Right atrium auricular region (tissue), 2 donors: ENCODE measurements at regions not wholly inside any gene's neighbourhood (a gene's known extent, or its start where the extent isn't known, plus 50 kb on each side); places are given as distances from the start of the nearest gene placed in this dataset.

Experiments
- DNase-seq: peaks from one replicate; pipeline ENCODE4 v3.0.0-alpha.2; 2019; ENCODE audit warnings: low spot score
- H3K27ac ChIP-seq, 2 donors: fragments of 200-600 bp; sonication (generic); 1 replicate in 1 of 2; 2 replicates in 1 of 2; pipeline ENCODE4 v1.5.1; 2016 to 2019
- H3K27me3 ChIP-seq, 2 donors: fragments of 200-600 bp; sonication (generic); one replicate each; pipeline versions ENCODE4 v1.5.1 to v1.6.0; 2017 to 2019
- H3K36me3 ChIP-seq: fragments of 200-600 bp; sonication (generic); one replicate; pipeline ENCODE4 v1.5.1; 2016
- H3K4me1 ChIP-seq, 2 donors: fragments of 200-600 bp; sonication (generic); one replicate each; pipeline versions ENCODE4 v1.5.1 to v1.6.0; 2017 to 2019
- H3K4me3 ChIP-seq, 2 donors: fragments of 200-600 bp; sonication (generic); 1 replicate in 1 of 2; 2 replicates in 1 of 2; pipeline ENCODE4 v1.5.1; 2017 to 2019; ENCODE audit warnings: mild to moderate bottlenecking in 1 of 2, moderate library complexity in 1 of 2
- H3K9me3 ChIP-seq, 2 donors: fragments of 200-600 bp; sonication (generic); one replicate each; pipeline ENCODE4 v1.5.1; 2019
- TF ChIP-seq, protein P1 (sequence below), 2 donors: fragments of 200-600 bp; sonication (generic); IDR thresholded peaks; one replicate each; pipeline ENCODE4 v1.5.1; 2019; ENCODE audit warnings: antibody characterized with exemption in 2 of 2

DNA sequence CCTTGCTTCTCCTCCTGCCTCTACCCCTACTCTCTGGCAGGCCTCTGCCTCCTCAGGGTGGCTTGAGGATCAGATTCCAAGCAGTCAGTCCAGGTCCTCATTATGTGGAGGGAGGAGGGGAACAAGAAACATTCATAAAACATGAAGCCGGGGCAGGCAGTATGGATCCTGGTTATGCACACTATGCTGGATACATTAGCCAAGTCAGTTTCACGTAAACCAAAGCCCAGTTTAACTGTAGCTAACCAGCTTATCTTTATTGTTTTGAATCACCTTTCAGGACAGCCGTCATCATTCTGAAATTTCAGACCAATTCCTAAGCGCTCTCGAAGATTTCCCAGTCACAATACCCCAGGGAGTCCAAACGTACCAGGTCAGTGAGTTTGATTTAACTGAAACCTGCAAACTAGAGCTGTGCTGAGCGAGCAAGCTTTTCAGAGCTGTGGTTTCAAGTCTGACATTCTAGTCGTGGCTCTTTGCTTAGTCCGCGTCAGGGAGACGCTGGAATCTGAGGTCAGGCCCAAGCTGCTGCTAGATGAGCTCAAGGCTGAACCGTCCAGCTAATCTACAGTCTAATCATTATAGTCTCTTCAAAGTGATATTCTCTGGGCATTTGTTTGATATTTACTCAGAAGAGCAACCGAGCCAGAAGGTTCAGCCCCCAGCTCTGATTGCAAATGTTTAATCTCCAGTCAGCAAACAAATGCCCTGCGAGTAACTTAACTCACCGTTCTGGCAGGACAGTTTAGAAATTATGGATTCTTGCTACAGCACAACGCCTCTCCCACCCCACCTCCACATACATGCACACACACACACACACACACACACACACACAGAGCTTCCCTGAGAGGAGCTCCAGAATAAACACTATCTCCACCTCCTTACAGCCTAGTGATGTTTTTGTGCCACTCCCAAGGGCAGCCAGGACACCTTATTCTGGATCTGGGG is 63.8 kb upstream of the BZW1 start:
- Histone ChIP-seq H3K4me1 (peaks cover 0 to 2% of the 10 kb centered on the region in 2 donors), H3K36me3 (no peaks in the 10 kb centered on the region), H3K9me3 (no peaks in the 10 kb centered on the region), H3K27me3 (no peaks in the 10 kb centered on the region), H3K4me3 (no peak overlapping the region), H3K27ac (no peak overlapping the region)
- TF ChIP-seq, protein P1, sequence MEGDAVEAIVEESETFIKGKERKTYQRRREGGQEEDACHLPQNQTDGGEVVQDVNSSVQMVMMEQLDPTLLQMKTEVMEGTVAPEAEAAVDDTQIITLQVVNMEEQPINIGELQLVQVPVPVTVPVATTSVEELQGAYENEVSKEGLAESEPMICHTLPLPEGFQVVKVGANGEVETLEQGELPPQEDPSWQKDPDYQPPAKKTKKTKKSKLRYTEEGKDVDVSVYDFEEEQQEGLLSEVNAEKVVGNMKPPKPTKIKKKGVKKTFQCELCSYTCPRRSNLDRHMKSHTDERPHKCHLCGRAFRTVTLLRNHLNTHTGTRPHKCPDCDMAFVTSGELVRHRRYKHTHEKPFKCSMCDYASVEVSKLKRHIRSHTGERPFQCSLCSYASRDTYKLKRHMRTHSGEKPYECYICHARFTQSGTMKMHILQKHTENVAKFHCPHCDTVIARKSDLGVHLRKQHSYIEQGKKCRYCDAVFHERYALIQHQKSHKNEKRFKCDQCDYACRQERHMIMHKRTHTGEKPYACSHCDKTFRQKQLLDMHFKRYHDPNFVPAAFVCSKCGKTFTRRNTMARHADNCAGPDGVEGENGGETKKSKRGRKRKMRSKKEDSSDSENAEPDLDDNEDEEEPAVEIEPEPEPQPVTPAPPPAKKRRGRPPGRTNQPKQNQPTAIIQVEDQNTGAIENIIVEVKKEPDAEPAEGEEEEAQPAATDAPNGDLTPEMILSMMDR (IDR thresholded peaks at IDR 0.05): no peak
- DNase-seq: no peak

DNA sequence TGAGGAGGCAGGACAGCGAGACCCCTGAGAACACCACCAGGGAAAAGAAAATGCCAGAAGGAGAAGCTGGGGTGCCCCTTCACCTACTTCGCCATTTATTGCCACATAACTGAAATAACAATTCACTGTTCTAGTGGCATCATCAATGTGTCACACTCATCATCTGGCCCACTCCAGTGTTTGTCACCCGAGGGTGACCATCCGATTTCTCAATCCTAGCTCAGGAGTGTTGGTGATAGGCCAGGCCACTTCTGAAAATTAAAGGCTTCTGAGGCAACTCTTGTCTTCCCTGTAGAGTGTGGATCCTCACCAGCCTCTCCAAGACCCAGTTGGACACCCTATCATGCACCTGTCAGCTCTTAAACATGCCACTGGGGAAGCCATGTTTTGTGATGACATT is 62.9 kb upstream of the BZW1 start:
- Histone ChIP-seq H3K36me3 (no peaks in the 10 kb centered on the region), H3K27me3 (no peaks in the 10 kb centered on the region), H3K27ac (no peak overlapping the region), H3K4me1 (no peaks in the 10 kb centered on the region), H3K9me3 (no peaks in the 10 kb centered on the region), H3K4me3 (no peak overlapping the region)
- TF ChIP-seq, protein P1 (IDR thresholded peaks at IDR 0.05): no peak
- DNase-seq: no peak

DNA sequence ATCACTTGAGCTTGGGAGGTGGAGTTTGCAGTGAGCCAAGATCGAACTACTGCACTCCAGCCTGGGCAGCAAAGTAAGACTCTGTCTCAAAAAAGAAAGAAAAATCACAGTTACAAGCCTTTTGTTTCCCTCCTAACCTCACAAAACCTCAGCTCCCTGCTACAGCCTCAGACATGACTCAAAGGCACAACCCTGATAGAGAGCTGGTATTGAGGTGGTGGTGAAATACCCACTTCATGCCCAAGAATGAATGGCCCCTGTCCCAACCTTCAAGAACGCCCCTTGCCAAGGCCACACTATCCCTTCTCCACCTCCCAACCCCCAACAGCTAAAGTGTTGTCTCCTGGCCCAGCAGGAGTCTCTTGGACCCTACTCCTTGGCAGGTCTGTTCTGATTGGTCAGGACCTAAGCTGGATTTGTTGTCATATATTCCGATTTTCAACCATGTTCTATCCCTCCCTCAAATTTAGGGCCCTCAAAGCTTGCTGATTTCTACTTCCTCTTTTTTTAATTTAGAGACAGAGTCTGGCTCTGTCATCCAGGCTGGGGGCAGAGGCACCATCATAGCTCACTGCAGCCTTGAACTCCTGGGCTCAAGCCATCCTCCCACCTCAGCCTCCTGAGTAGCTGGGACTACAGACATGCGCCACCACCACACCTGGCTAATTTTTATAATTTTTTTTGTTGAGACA is 61.9 kb upstream of the BZW1 start:
- no peaks in the 10 kb centered on the region for H3K9me3 ChIP-seq
- no peaks in the 10 kb centered on the region for H3K27me3 ChIP-seq
- H3K4me3 ChIP-seq: no peak overlapping the region
- no peak overlapping the region for H3K27ac ChIP-seq
- H3K4me1 ChIP-seq: no peaks in the 10 kb centered on the region
- DNase-seq: no peak
- TF ChIP-seq, protein P1 (IDR thresholded peaks at IDR 0.05): no peak
- H3K36me3 ChIP-seq: no peaks in the 10 kb centered on the region

DNA sequence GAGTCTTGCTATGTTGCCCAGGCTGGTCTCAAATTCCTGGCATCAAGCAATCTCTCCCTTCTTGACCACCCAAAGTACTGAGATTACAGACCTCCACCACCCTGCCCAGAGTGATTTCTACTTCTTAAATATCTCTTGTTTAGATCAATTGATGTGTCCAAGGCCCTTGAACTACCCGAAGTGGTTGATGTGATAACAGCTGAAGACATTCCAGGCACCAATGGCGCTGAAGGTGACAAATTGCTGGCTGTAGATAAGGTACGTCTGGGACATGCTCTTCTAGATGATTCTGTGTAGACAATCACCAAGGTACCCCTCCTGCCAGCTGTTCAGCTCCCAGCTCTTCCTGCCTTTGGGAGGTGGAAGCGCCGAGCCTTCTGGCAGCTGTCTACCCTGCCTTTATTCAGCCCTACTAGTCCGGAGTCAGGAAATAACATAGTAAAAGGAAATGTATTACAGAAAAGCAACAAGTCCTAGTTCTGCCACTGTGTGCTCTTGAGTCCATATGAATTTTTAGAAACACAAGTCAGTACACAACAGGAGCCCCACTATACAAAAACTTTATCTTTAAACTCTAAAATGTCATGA is 61.3 kb upstream of the BZW1 start:
- Histone ChIP-seq H3K4me1 (no peaks in the 10 kb centered on the region), H3K9me3 (no peaks in the 10 kb centered on the region), H3K4me3 (no peak overlapping the region), H3K27ac (no peak overlapping the region), H3K36me3 (no peaks in the 10 kb centered on the region), H3K27me3 (no peaks in the 10 kb centered on the region)
- DNase-seq: no peak
- TF ChIP-seq, protein P1 (IDR thresholded peaks at IDR 0.05): no peak

DNA sequence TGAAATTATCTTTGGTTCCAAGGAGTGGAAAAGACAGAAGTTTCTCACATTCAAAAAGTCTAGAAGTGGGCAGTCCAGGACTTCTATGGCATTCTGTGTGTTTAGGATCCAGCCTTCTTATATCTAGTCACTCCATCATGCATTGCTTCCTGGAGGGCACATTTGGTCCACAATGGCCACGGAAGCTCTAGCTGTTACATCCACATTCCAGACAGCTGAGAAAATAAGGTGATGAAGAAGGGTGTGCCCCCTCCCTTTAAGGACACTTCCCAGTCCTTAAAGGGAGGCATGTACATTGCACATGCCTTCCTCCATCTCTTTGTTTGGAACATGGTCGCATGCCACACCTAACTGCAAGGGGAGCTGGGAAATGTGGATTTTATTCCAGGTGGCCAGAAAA is 59.9 kb upstream of the BZW1 start:
- Histone ChIP-seq H3K36me3 (no peaks in the 10 kb centered on the region), H3K4me3 (no peak overlapping the region), H3K27ac (no peak overlapping the region), H3K4me1 (no peaks in the 10 kb centered on the region), H3K9me3 (no peaks in the 10 kb centered on the region), H3K27me3 (no peaks in the 10 kb centered on the region)
- TF ChIP-seq, protein P1 (IDR thresholded peaks at IDR 0.05): no peak
- peak; percentile 43 for DNase-seq
